Testis (tissue), 2 donors: ENCODE measurements at regions not wholly inside any gene's neighbourhood (a gene's known extent, or its start where the extent isn't known, plus 50 kb on each side); places are given as distances from the start of the nearest gene placed in this dataset.

Source experiments
- DNase-seq: peaks from one replicate; pipeline ENCODE4 v3.0.0-alpha.2; 2019
- H3K27ac ChIP-seq, 2 donors: fragments of 200-600 bp; sonication (generic); one replicate each; pipeline ENCODE4 v1.5.1; 2019
- H3K27me3 ChIP-seq: fragments of 200-600 bp; sonication (generic); one replicate; pipeline ENCODE4 v1.5.1; 2019
- H3K36me3 ChIP-seq: fragments of 200-600 bp; sonication (generic); one replicate; pipeline ENCODE4 v1.5.1; 2017; ENCODE audit warnings: low read depth; ENCODE audit errors: missing control alignments
- H3K4me1 ChIP-seq: fragments of 200-600 bp; sonication (generic); one replicate; pipeline ENCODE4 v1.5.1; 2019
- H3K4me3 ChIP-seq, 2 donors: fragments of 200-600 bp; sonication (generic); one replicate each; pipeline ENCODE4 v1.5.1; 2017 to 2019
- H3K9me3 ChIP-seq: fragments of 200-600 bp; sonication (generic); one replicate; pipeline ENCODE4 v1.5.1; 2017
- POLR2A ChIP-seq: fragments of 450-650 bp; IDR thresholded peaks from one replicate; pipeline ENCODE4 v1.6.1; 2017; ENCODE audit warnings: antibody characterized with exemption, mild to moderate bottlenecking, moderate library complexity
- WGBS, 2 donors: methylation state at CpG; one replicate each; pipeline ENCODE4 v1.1.5; 2018; 5-methylcytosine and 5-hydroxymethylcytosine counted together
- intact Hi-C: fragments of 100-400 bp; cut with DNase I; formaldehyde crosslinking; loops from one replicate; pipeline ENCODE4 v1.15.1; 2023; ENCODE audit warnings: low total_unique reads
- TF ChIP-seq, protein P1 (sequence below), 3 experiments: fragments of 450-650 bp in 2 of 3; fragments of 200-600 bp in 1 of 3; sonication (generic) in 1 of 3; IDR thresholded peaks; one replicate each; pipeline ENCODE4 v1.5.1; 2016 to 2019; ENCODE audit warnings: antibody characterized with exemption in 3 of 3, mild to moderate bottlenecking in 2 of 3, moderate library complexity in 1 of 3

DNA sequence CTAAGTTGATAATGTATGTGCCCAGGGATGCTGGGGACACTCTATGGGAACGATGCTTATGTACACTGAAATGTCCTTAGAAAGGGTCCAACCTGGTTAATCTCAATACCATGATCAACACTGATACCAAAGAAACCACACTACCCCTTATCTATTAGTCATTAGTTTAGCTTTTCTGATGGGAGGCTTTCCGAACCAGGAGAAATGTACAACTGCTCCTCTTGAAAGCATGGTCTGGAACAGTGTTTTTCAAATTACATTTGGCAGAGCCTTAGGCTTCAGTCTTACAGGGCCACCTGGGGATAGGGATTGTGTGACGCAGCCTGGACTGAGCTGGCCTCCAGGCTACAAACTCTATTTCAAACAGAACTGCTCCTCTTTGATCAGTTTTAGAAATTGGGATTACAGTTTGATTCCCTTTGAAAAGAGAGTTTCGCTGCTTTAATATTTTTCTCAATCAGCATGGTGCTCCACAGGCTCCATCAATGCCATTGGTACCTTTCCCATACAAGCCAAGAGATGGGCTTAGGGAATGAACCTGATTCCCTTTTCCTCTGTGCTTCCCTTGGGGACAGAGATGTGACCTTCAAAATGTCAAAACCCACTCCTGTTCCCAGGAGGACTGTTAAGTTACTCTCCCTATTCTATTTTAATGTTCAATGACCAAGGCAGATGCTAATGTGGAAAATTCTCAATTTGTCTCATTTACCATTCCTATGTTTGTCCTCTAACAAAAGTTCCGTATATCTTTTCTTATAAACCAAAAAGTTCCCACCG, 296.0 kb upstream of the ADAMTS9 start:
- no peak overlapping the region for H3K4me3 ChIP-seq
- TF ChIP-seq, protein P1, sequence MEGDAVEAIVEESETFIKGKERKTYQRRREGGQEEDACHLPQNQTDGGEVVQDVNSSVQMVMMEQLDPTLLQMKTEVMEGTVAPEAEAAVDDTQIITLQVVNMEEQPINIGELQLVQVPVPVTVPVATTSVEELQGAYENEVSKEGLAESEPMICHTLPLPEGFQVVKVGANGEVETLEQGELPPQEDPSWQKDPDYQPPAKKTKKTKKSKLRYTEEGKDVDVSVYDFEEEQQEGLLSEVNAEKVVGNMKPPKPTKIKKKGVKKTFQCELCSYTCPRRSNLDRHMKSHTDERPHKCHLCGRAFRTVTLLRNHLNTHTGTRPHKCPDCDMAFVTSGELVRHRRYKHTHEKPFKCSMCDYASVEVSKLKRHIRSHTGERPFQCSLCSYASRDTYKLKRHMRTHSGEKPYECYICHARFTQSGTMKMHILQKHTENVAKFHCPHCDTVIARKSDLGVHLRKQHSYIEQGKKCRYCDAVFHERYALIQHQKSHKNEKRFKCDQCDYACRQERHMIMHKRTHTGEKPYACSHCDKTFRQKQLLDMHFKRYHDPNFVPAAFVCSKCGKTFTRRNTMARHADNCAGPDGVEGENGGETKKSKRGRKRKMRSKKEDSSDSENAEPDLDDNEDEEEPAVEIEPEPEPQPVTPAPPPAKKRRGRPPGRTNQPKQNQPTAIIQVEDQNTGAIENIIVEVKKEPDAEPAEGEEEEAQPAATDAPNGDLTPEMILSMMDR (IDR thresholded peaks at IDR 0.05): no peak
- no peak for TF ChIP-seq POLR2A
- 71 to 83% methylated on average over 6 of the region's 6 CpGs for WGBS, 2 donors
- peak; percentile 17 for DNase-seq
- no peaks in the 10 kb centered on the region for H3K9me3 ChIP-seq
- intact Hi-C loops: no loop called here
- H3K4me1 ChIP-seq: no peaks in the 10 kb centered on the region
- no peaks in the 10 kb centered on the region for H3K36me3 ChIP-seq
- H3K27ac ChIP-seq: no peak overlapping the region
- no peaks in the 10 kb centered on the region for H3K27me3 ChIP-seq

DNA sequence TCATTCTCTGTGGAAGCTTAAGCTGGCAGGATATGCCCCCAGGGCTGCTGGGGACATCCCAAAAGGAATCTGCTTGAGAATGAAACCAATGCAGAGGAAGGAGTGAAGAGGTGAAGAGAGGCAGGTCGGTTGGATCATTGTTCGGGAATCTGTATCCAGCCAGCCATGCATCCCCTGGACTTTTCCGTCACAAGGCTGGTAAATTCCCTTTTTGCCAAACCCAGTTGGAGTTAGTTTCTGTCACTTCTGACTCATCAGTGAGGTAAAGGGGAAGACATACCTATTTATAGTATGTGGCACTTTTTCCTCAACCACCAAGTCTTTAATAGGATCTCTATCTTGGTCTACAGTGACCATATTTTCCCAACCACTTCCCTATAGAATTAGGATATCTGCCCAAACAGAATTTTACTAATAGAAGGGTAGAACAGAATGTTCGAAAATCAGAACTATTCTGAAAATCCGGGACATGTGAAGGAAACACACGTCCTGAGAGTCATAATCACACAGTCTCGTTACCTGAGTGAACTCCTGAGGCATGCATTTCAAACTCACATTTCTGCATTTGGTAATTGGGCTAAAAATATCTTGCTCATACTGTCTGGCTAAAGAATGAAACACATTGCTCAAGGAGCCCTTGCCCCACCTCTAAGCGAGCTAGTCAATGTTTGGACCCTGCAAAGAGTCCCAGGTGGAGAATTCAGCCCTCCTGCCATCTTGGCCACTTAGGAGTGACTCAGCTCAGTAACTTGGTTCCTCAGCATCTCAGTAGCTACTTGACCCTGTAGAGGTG, 289.7 kb upstream of the ADAMTS9 start:
- Histone ChIP-seq H3K9me3 (no peaks in the 10 kb centered on the region), H3K27me3 (no peaks in the 10 kb centered on the region), H3K27ac (no peak overlapping the region), H3K36me3 (no peaks in the 10 kb centered on the region), H3K4me1 (no peaks in the 10 kb centered on the region), H3K4me3 (no peak overlapping the region)
- 91 to 94% methylated on average over 8 of the region's 8 CpGs for WGBS, 2 donors
- DNase-seq: no peak
- TF ChIP-seq, protein P1 (IDR thresholded peaks at IDR 0.05): no peak
- TF ChIP-seq POLR2A: no peak
- intact Hi-C loops: no loop called here

- H3K4me3 ChIP-seq: no peak overlapping the region
- no peaks in the 10 kb centered on the region for H3K9me3 ChIP-seq
- no peaks in the 10 kb centered on the region for H3K4me1 ChIP-seq
- H3K36me3 ChIP-seq: no peaks in the 10 kb centered on the region
- no peak overlapping the region for H3K27ac ChIP-seq
- DNase-seq: no peak
- WGBS, 2 donors: 67 to 68% methylated on average over 4 of the region's 4 CpGs
- intact Hi-C loops: no loop called here
- TF ChIP-seq, protein P1 (IDR thresholded peaks at IDR 0.05): no peak
- no peak for TF ChIP-seq POLR2A
- no peaks in the 10 kb centered on the region for H3K27me3 ChIP-seq
Observed at GRCh38 chr3:64976456-64976855, 288.7 kb upstream of the ADAMTS9 start.

DNA sequence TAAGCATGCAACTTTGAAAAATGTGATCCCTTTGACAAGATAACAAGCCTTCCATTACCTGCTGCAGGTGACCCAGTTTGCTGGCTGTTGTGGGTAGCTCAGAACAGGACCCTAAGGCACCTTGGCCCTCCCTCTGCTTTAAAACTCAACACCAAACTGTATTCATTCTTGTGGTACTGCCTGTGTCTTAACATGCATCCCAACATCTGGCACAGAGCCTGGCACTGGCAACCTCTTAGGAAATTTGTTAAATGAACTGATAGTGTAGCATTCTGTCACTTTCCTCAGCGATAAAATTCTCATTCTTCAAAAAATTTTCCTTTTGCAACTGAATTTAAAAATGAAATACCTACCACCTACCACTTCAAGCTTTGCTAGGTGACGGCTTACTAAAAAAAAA, 287.3 kb upstream of the ADAMTS9 start:
- H3K4me1 ChIP-seq: no peaks in the 10 kb centered on the region
- DNase-seq: no peak
- no peak overlapping the region for H3K27ac ChIP-seq
- no peak for TF ChIP-seq POLR2A
- TF ChIP-seq, protein P1 (IDR thresholded peaks at IDR 0.05): no peak
- H3K36me3 ChIP-seq: no peaks in the 10 kb centered on the region
- intact Hi-C loops: no loop called here
- H3K9me3 ChIP-seq: no peaks in the 10 kb centered on the region
- no peaks in the 10 kb centered on the region for H3K27me3 ChIP-seq
- H3K4me3 ChIP-seq: no peak overlapping the region
- WGBS, 2 donors: 69 to 79% methylated on average over 2 of the region's 2 CpGs
